ENCODE measurements at regions not wholly inside any gene's neighbourhood (a gene's known extent, or its start where the extent isn't known, plus 50 kb on each side); places are given as distances from the start of the nearest gene placed in this dataset.

DNA sequence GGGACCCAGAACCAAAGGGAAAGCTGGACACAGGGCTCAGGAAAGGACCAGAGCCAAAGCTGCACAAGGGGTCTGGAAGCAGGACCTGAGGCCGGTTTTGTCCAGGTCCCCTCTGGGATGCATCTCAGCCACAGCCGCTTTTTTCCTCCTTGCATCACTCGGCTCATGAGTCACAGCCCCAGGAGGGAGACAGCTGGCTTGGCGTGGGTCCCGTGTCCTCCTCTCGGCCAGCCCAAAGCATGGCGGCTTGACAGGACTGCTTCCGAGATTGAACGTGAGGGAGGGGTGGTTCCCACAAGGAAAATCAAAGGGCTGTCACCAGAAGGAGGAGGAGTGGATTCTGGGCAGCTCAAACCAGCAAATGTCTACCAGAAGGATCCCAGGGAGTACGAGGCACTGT is 56.7 kb upstream of the CPLX2 start:
- peaks cover 2% of the 10 kb centered on the region for H3K27me3 ChIP-seq (ENCODE audit: insufficient read depth, poor library complexity, severe bottlenecking)
- no peak for TF ChIP-seq SPI1 (IDR thresholded peaks at IDR 0.05; ENCODE audit: borderline replicate concordance, low read depth)
- TF ChIP-seq, protein P1, sequence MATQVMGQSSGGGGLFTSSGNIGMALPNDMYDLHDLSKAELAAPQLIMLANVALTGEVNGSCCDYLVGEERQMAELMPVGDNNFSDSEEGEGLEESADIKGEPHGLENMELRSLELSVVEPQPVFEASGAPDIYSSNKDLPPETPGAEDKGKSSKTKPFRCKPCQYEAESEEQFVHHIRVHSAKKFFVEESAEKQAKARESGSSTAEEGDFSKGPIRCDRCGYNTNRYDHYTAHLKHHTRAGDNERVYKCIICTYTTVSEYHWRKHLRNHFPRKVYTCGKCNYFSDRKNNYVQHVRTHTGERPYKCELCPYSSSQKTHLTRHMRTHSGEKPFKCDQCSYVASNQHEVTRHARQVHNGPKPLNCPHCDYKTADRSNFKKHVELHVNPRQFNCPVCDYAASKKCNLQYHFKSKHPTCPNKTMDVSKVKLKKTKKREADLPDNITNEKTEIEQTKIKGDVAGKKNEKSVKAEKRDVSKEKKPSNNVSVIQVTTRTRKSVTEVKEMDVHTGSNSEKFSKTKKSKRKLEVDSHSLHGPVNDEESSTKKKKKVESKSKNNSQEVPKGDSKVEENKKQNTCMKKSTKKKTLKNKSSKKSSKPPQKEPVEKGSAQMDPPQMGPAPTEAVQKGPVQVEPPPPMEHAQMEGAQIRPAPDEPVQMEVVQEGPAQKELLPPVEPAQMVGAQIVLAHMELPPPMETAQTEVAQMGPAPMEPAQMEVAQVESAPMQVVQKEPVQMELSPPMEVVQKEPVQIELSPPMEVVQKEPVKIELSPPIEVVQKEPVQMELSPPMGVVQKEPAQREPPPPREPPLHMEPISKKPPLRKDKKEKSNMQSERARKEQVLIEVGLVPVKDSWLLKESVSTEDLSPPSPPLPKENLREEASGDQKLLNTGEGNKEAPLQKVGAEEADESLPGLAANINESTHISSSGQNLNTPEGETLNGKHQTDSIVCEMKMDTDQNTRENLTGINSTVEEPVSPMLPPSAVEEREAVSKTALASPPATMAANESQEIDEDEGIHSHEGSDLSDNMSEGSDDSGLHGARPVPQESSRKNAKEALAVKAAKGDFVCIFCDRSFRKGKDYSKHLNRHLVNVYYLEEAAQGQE (IDR thresholded peaks at IDR 0.05; ENCODE audit: insufficient replicate concordance, low read depth): no peak
- no peak for TF ChIP-seq GABPA (IDR thresholded peaks at IDR 0.05; ENCODE audit: low read depth)
- TF ChIP-seq, protein P2, sequence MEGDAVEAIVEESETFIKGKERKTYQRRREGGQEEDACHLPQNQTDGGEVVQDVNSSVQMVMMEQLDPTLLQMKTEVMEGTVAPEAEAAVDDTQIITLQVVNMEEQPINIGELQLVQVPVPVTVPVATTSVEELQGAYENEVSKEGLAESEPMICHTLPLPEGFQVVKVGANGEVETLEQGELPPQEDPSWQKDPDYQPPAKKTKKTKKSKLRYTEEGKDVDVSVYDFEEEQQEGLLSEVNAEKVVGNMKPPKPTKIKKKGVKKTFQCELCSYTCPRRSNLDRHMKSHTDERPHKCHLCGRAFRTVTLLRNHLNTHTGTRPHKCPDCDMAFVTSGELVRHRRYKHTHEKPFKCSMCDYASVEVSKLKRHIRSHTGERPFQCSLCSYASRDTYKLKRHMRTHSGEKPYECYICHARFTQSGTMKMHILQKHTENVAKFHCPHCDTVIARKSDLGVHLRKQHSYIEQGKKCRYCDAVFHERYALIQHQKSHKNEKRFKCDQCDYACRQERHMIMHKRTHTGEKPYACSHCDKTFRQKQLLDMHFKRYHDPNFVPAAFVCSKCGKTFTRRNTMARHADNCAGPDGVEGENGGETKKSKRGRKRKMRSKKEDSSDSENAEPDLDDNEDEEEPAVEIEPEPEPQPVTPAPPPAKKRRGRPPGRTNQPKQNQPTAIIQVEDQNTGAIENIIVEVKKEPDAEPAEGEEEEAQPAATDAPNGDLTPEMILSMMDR (IDR thresholded peaks at IDR 0.05; ENCODE audit: insufficient read depth, low read length): no peak
- TF ChIP-seq POLR2AphosphoS5 (IDR thresholded peaks at IDR 0.05; ENCODE audit: low read depth): no peak
- H3K27ac ChIP-seq (replicated peaks): no peak overlapping the region
- no peak overlapping the region for H3K4me3 ChIP-seq (replicated peaks; ENCODE audit: insufficient read depth, low read length)
- DNase-seq (ENCODE audit: low read depth in 1 of 2, low spot score in 1 of 2): no peak

DNA sequence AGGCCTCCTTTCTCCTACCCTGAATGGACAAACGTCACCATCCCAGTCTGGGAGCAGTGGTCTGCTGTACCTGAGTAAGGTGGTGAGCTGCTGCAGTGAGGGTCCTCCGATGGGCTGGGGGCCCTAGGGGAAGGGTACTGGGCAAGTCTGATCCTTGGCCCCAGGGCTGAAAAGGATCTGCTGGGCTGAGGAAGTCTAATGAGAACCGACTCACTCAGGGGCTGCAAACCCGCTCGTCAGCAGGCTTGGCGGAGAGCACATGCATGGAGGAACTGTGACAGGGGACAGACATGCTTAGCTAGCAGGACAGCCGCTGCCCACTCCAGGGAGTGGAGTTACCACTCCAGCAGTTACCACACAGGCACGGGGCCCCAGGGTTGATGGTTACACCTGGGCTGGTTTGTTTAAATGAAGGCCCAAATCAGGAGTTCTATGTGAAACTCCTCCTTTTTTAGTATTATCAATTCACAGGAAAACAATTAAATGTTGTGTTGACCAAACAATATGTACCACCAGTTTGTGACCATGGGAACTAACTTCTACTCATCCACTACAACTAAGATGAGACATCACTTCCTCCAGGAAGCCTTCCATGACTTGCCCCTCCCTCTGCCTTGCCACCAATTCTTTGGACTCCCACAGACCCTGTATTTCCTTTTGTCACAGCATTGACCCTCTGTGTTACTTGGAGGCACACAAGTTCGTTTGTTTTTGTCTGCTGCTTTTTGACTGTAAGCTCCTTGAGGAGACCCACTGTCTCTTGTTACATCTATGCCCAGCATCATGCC is 56.1 kb upstream of the CPLX2 start:
- DNase-seq (ENCODE audit: low read depth in 1 of 2, low spot score in 1 of 2): no peak
- TF ChIP-seq, protein P2 (IDR thresholded peaks at IDR 0.05; ENCODE audit: insufficient read depth, low read length): no peak
- no peak for TF ChIP-seq POLR2AphosphoS5 (IDR thresholded peaks at IDR 0.05; ENCODE audit: low read depth)
- no peak for TF ChIP-seq GABPA (IDR thresholded peaks at IDR 0.05; ENCODE audit: low read depth)
- TF ChIP-seq SPI1 (IDR thresholded peaks at IDR 0.05; ENCODE audit: borderline replicate concordance, low read depth): no peak
- TF ChIP-seq, protein P1 (IDR thresholded peaks at IDR 0.05; ENCODE audit: insufficient replicate concordance, low read depth): no peak
- Histone ChIP-seq H3K27ac (replicated peaks) (no peak overlapping the region), H3K4me3 (replicated peaks; ENCODE audit: insufficient read depth, low read length) (no peak overlapping the region), H3K27me3 (ENCODE audit: insufficient read depth, poor library complexity, severe bottlenecking) (peaks cover 2% of the 10 kb centered on the region)

DNA sequence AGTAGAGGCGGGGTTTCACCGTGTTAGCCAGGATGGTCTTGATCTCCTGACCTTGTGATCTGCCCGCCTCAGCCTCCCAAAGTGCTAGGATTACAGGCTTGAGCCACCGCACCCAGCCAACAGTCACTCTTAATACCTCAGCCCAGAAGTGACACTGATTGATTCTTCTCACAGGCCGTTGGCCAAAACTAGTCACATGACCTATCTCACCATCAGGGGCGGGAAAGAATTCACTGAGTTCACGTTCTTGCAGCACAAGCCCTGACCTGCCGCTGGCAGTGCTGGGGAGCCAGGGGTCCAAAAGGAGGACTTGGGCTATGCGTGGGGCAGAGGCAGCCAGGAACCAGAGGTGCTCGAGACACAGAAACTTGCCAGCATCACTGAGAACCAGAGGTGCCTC is 55.0 kb upstream of the CPLX2 start:
- no peak for DNase-seq (ENCODE audit: low read depth in 1 of 2, low spot score in 1 of 2)
- no peak for TF ChIP-seq SPI1 (IDR thresholded peaks at IDR 0.05; ENCODE audit: borderline replicate concordance, low read depth)
- TF ChIP-seq POLR2AphosphoS5 (IDR thresholded peaks at IDR 0.05; ENCODE audit: low read depth): no peak
- TF ChIP-seq, protein P1 (IDR thresholded peaks at IDR 0.05; ENCODE audit: insufficient replicate concordance, low read depth): no peak
- no peak for TF ChIP-seq GABPA (IDR thresholded peaks at IDR 0.05; ENCODE audit: low read depth)
- TF ChIP-seq, protein P2 (IDR thresholded peaks at IDR 0.05; ENCODE audit: insufficient read depth, low read length): no peak
- Histone ChIP-seq H3K27me3 (ENCODE audit: insufficient read depth, poor library complexity, severe bottlenecking) (peaks cover 2% of the 10 kb centered on the region), H3K4me3 (replicated peaks; ENCODE audit: insufficient read depth, low read length) (no peak overlapping the region), H3K27ac (replicated peaks) (no peak overlapping the region)
